ENCODE measurements at regions not wholly inside any gene's neighbourhood (a gene's known extent, or its start where the extent isn't known, plus 50 kb on each side); places are given as distances from the start of the nearest gene placed in this dataset.
"Not testable (repeated sequence)": the region's sequence is repeated elsewhere in the genome, so short reads cannot be mapped to it uniquely, and the experiment has no call there.

DNA sequence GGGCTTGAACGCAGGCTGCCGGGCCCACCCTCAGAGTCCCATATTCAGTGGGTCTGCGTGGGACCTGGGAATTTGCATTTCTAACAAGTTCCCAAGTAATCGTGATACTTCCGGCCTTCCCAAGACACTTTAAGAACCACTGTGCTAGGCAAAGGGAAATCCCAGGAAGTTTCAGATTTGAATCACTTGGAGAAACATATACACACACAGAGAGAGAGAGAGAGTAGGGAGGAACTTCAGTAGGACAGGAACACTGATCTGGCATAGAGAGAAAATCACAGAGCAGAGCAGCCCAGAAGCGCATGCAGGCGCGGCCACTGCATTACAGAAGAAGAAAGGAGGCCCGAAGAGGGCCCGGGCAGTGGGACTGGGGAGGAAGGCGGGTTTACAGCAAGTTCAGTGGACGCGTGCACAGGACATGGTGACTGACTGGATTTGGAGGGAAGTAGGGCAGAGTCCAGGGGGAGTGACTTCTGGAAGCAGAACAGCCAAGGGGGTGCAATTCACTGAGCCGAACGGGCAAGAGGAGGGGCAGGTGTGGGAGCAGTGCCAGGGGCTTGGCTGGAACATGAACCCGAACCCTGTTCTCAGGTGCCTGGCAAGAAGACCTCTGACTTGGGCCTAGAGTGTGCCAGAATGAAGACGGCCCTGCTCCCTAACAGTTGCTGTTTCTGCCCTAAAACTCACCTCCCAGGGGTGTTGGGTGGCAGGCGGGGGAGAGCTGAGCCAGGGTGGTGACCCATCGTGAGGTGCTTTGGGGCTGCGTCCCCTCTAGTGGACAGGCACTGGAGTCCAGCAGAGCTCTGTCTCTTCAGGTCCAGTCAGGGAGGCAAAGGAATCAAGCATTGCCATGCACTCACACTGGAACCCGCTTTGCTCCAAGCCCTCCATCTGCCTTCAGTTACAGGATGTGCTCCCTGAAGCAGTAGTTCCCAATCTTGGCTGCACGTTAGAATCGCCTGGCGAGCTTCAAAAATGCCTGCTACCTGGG, 101.3 kb upstream of the HES1 start:
- Mint-ChIP-seq H3K27me3 (ENCODE audit: unreplicated experiment) (peaks cover 11% of the 10 kb centered on the region), H3K27ac (ENCODE audit: unreplicated experiment) (no peak overlapping the region), H3K9me3 (ENCODE audit: unreplicated experiment) (no peaks in the 10 kb centered on the region), H3K36me3 (ENCODE audit: low read depth, unreplicated experiment) (peaks cover 3% of the 10 kb centered on the region), H3K4me1 (ENCODE audit: unreplicated experiment) (peaks cover 37% of the 10 kb centered on the region), H3K4me3 (ENCODE audit: unreplicated experiment) (peak overlapping the region; percentile 20)
- no peak for DNase-seq (ENCODE audit: low spot score)
- TF ChIP-seq, protein P1, sequence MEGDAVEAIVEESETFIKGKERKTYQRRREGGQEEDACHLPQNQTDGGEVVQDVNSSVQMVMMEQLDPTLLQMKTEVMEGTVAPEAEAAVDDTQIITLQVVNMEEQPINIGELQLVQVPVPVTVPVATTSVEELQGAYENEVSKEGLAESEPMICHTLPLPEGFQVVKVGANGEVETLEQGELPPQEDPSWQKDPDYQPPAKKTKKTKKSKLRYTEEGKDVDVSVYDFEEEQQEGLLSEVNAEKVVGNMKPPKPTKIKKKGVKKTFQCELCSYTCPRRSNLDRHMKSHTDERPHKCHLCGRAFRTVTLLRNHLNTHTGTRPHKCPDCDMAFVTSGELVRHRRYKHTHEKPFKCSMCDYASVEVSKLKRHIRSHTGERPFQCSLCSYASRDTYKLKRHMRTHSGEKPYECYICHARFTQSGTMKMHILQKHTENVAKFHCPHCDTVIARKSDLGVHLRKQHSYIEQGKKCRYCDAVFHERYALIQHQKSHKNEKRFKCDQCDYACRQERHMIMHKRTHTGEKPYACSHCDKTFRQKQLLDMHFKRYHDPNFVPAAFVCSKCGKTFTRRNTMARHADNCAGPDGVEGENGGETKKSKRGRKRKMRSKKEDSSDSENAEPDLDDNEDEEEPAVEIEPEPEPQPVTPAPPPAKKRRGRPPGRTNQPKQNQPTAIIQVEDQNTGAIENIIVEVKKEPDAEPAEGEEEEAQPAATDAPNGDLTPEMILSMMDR (IDR thresholded peaks at IDR 0.05; ENCODE audit: unreplicated experiment) = no peak

DNA sequence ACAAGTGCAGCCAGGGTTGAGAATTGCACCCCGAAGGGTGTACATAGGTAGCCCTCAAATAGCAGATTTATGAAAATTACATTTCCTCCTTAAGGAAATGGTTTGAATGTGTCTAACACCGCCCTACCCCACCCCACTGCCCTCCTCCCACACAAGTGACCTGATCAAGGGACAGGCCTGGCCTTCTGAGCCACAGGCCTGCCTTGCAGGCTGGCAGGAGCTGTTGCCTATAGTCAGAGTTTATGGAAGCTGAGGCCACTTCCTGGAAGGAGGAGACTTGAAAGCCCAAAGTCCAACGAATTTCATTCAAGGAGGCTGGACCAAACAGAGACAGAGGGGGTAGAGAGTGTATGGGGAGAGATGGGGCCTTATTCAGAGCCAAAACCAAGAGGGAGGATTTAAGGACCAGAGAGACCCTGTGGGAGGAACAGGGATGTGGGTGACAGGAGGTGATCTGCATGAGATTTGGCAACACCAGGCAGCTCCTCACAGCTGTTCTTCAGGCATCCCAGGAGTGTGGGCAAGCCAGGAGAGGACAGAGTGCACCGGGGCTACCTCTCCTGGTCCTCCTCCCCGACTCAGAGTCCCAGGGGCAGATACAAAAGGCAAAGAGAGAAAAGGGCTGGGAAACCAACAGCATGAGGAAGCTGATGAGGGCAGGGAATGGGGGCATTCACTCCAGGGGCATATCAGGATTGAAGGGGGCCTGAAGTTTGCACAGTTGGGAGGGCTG, 100.4 kb upstream of the HES1 start:
- Mint-ChIP-seq H3K4me1 (ENCODE audit: unreplicated experiment) (peaks cover 38% of the 10 kb centered on the region), H3K36me3 (ENCODE audit: low read depth, unreplicated experiment) (peaks cover 3% of the 10 kb centered on the region), H3K27me3 (ENCODE audit: unreplicated experiment) (peaks cover 11% of the 10 kb centered on the region), H3K9me3 (ENCODE audit: unreplicated experiment) (no peaks in the 10 kb centered on the region), H3K27ac (ENCODE audit: unreplicated experiment) (no peak overlapping the region), H3K4me3 (ENCODE audit: unreplicated experiment) (no peak overlapping the region)
- no peak for DNase-seq (ENCODE audit: low spot score)
- TF ChIP-seq, protein P1 (IDR thresholded peaks at IDR 0.05; ENCODE audit: unreplicated experiment) = no peak

DNA sequence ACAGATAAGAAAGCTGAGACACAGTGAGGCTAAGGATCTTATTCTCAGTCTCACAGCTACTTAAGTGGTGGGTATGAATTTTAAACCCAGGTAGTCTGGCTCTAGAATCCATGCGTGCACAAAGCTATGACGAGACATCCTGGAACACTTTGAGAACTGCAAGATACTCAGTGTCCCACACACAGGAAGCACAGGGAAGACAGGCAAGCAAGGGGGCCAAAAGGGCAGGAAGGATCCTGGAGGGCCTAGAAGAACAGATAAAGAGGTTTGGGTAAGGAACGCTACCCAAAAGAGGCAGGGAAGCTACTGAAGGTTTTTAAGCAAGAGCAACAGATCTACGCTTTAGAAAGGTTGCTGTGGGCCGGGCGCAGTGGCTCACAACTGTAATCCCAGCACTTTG, 99.1 kb upstream of the HES1 start:
- TF ChIP-seq, protein P1 (IDR thresholded peaks at IDR 0.05; ENCODE audit: unreplicated experiment) = no peak
- no peak for DNase-seq (ENCODE audit: low spot score)
- Mint-ChIP-seq H3K27me3 (ENCODE audit: unreplicated experiment) (peaks cover 11% of the 10 kb centered on the region), H3K9me3 (ENCODE audit: unreplicated experiment) (no peaks in the 10 kb centered on the region), H3K4me1 (ENCODE audit: unreplicated experiment) (peaks cover 44% of the 10 kb centered on the region), H3K4me3 (ENCODE audit: unreplicated experiment) (no peak overlapping the region), H3K27ac (ENCODE audit: unreplicated experiment) (no peak overlapping the region), H3K36me3 (ENCODE audit: low read depth, unreplicated experiment) (peaks cover 3% of the 10 kb centered on the region)

DNA sequence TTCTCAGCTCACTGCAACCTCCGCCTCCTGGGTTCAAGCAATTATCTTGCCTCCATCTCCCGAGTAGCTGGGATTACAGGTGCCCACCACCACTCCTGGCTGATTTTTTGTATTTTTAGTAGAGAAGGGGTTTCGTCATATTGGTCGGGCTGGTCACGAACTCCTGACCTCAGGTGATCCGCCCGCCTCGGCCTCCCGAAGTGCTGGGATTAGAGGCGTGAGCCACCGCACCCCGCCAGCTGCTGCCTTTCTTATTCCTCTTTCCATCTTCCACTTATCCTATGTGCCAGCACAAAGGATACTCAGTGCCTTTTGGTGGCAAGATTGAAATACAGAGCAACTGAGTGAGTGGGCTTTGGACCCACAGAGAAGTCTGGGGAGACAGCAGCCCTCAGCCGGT, 97.6 kb upstream of the HES1 start:
- peaks cover 32% of the 10 kb centered on the region for H3K4me1 Mint-ChIP-seq (ENCODE audit: unreplicated experiment)
- not testable (repeated sequence) for H3K36me3 Mint-ChIP-seq (ENCODE audit: low read depth, unreplicated experiment); DNase-seq (ENCODE audit: low spot score); H3K27ac Mint-ChIP-seq (ENCODE audit: unreplicated experiment); H3K9me3 Mint-ChIP-seq (ENCODE audit: unreplicated experiment); H3K4me3 Mint-ChIP-seq (ENCODE audit: unreplicated experiment); H3K27me3 Mint-ChIP-seq (ENCODE audit: unreplicated experiment)

DNA sequence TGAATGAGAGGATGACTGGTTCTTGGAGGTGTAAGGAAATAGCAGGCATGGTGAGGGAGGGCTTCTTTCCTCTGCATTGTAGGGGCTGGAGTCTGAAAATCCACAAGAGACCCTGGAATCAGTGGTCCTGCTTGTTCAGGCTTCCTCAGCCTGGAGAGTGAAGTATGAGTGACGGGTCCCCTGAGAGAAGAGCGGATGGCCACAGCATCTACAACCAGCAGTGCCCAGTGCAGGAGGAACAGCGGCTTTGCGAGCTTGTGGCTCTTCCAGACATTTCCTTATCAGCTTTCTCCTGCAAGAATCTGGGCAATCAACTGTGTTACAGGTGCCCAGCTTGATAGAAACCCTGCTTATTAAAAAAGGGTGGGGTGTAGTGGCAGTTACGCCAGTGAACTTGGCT, 97.0 kb upstream of the HES1 start:
- peaks cover 2% of the 10 kb centered on the region for H3K36me3 Mint-ChIP-seq (ENCODE audit: low read depth, unreplicated experiment)
- no peak overlapping the region for H3K27ac Mint-ChIP-seq (ENCODE audit: unreplicated experiment)
- peaks cover 4% of the 10 kb centered on the region for H3K27me3 Mint-ChIP-seq (ENCODE audit: unreplicated experiment)

More for the DNA sequence above, 97.0 kb upstream of the HES1 start:
- TF ChIP-seq, protein P1 (IDR thresholded peaks at IDR 0.05; ENCODE audit: unreplicated experiment) = no peak
- Mint-ChIP-seq H3K4me1 (ENCODE audit: unreplicated experiment) (peaks cover 32% of the 10 kb centered on the region), H3K4me3 (ENCODE audit: unreplicated experiment) (no peak overlapping the region), H3K9me3 (ENCODE audit: unreplicated experiment) (no peaks in the 10 kb centered on the region)
- no peak for DNase-seq (ENCODE audit: low spot score)

Measured in endothelial cell (in vitro differentiated cells).